H1 (cell line): ENCODE measurements at regions not wholly inside any gene's neighbourhood (a gene's known extent, or its start where the extent isn't known, plus 50 kb on each side); places are given as distances from the start of the nearest gene placed in this dataset.
A peak's percentile ranks its signal among the peaks of the same experiment; 100 is the strongest.

Experiments
- CTCF ChIA-PET: fragments of 300-600 bp; sonication (Branson Sonifier 250); formaldehyde crosslinking; loops from one replicate; lab custom pipeline; 2021; ENCODE audit not compliant: partially characterized antibody; lab: Charles Lee
- POLR2A ChIA-PET: fragments of 300-600 bp; sonication (Branson Sonifier 250); formaldehyde crosslinking; loops from one replicate; lab custom pipeline; 2021; ENCODE audit warnings: inconsistent platforms; ENCODE audit not compliant: partially characterized antibody; lab: Charles Lee
- DNase-seq, 2 experiments: peaks; one replicate each; pipeline versions ENCODE4 v3.0.0 to v3.0.0-alpha.2; 2010 to 2022; ENCODE audit warnings: low spot score in 2 of 2, low read depth in 1 of 2, mixed read lengths in 1 of 2
- FAIRE-seq: peaks from 2 replicates; lab custom pipeline; 2011; peaks lifted over from hg19 to GRCh38; lab: Jason Lieb, UNC
- H2AFZ ChIP-seq: 2 replicates; pipeline ENCODE4 v1.8.1; 2012; ENCODE audit warnings: low read length, inconsistent platforms
- H2AK5ac ChIP-seq: 2 replicates; pipeline ENCODE4 v1.6.1; 2013; ENCODE audit warnings: low read depth, low read length
- H2BK120ac ChIP-seq: replicated peaks from 2 replicates; pipeline ENCODE3; 2013; ENCODE audit warnings: low read depth, low read length, inconsistent platforms
- H2BK12ac ChIP-seq: 2 replicates; pipeline ENCODE4 v1.6.1; 2013; ENCODE audit warnings: low read depth, low read length
- H2BK15ac ChIP-seq: 2 replicates; pipeline ENCODE4 v1.6.1; 2013; ENCODE audit warnings: low read length
- H2BK20ac ChIP-seq: 2 replicates; pipeline ENCODE4 v1.6.1; 2013; ENCODE audit warnings: low read length
- H2BK5ac ChIP-seq: 2 replicates; pipeline ENCODE4 v1.6.1; 2013; ENCODE audit warnings: low read depth, low read length
- H3K14ac ChIP-seq: 2 replicates; pipeline ENCODE4 v1.6.1; 2013; ENCODE audit warnings: inconsistent platforms; ENCODE audit not compliant: insufficient read length
- H3K18ac ChIP-seq: 2 replicates; pipeline ENCODE4 v1.6.1; 2013; ENCODE audit warnings: low read length; ENCODE audit errors: extremely low read depth
- H3K23ac ChIP-seq: 2 replicates; pipeline ENCODE4 v1.6.1; 2013; ENCODE audit warnings: inconsistent platforms; ENCODE audit not compliant: insufficient read length
- H3K23me2 ChIP-seq: 2 replicates; pipeline ENCODE4 v1.6.1; 2013; ENCODE audit warnings: low read depth, low read length
- H3K27ac ChIP-seq: 2 replicates; pipeline ENCODE4 v1.6.1; 2011; ENCODE audit warnings: low read depth, low read length, inconsistent platforms
- H3K27me3 ChIP-seq, 4 experiments: replicated peaks in 1 of 4; 1 replicate in 1 of 4; 2 replicates in 3 of 4; pipeline versions ENCODE4 v1.6.1 to v1.8.1; 2011 to 2013; ENCODE audit warnings: low read length in 3 of 4, mild to moderate bottlenecking in 3 of 4, inconsistent platforms in 2 of 4, mixed read lengths in 2 of 4, moderate library complexity in 1 of 4; ENCODE audit not compliant: control insufficient read depth in 3 of 4, insufficient read depth in 3 of 4; ENCODE audit errors: extremely low read depth in 1 of 4
- H3K36me3 ChIP-seq, 4 experiments: 2 replicates each; pipeline versions ENCODE4 v1.6.1 to v1.8.1; 2011 to 2013; ENCODE audit warnings: mild to moderate bottlenecking in 4 of 4, low read length in 3 of 4, moderate library complexity in 2 of 4, control low read depth in 1 of 4, inconsistent platforms in 1 of 4; ENCODE audit not compliant: insufficient read depth in 4 of 4, control insufficient read depth in 2 of 4
- H3K4ac ChIP-seq: replicated peaks from 2 replicates; pipeline ENCODE3; 2013; ENCODE audit warnings: low read length, low read depth, mixed read lengths, inconsistent platforms; ENCODE audit not compliant: insufficient read length
- H3K4me1 ChIP-seq, 4 experiments: replicated peaks in 1 of 4; 1 replicate in 1 of 4; 2 replicates in 3 of 4; pipeline versions ENCODE4 v1.6.1 to v1.8.1; 2011 to 2013; ENCODE audit warnings: low read length in 3 of 4, inconsistent platforms in 2 of 4, mixed read lengths in 1 of 4; ENCODE audit not compliant: insufficient read depth in 4 of 4, control insufficient read depth in 3 of 4
- H3K4me2 ChIP-seq, 2 experiments: 2 replicates each; pipeline versions ENCODE4 v1.6.1 to v1.8.1; 2011 to 2013; ENCODE audit warnings: low read depth in 2 of 2, low read length in 2 of 2, control low read depth in 1 of 2, inconsistent platforms in 1 of 2, mild to moderate bottlenecking in 1 of 2; ENCODE audit not compliant: insufficient read depth in 1 of 2
- H3K4me3 ChIP-seq, 4 experiments: fragments of 200-600, 300-600 bp in 1 of 4; sonication (generic), shearing (Covaris generic), sonication (Bioruptor Twin) in 1 of 4; 2 replicates each; pipeline versions ENCODE4 v1.5.1 to v1.8.1; 2011 to 2016; ENCODE audit warnings: low read length in 4 of 4, low read depth in 3 of 4, control low read depth in 2 of 4, inconsistent platforms in 2 of 4, mild to moderate bottlenecking in 2 of 4, mixed read lengths in 1 of 4, moderate library complexity in 1 of 4; ENCODE audit not compliant: insufficient read depth in 2 of 4; ENCODE audit errors: extremely low read depth in 1 of 4
- H3K56ac ChIP-seq: replicated peaks from 2 replicates; pipeline ENCODE3; 2013; ENCODE audit warnings: low read depth, mild to moderate bottlenecking, mixed read lengths, low read length, inconsistent platforms; ENCODE audit not compliant: insufficient read length
- H3K79me1 ChIP-seq: 2 replicates; pipeline ENCODE4 v1.6.1; 2013; ENCODE audit warnings: low read depth, low read length, control low read depth
- H3K79me2 ChIP-seq, 2 experiments: 2 replicates each; pipeline versions ENCODE4 v1.6.1 to v1.8.1; 2012 to 2013; ENCODE audit warnings: low read length in 2 of 2, mild to moderate bottlenecking in 2 of 2, inconsistent platforms in 1 of 2; ENCODE audit not compliant: insufficient read depth in 2 of 2, control insufficient read depth in 1 of 2
- H3K9ac ChIP-seq, 4 experiments: replicated peaks in 1 of 4; 1 replicate in 1 of 4; 2 replicates in 3 of 4; pipeline versions ENCODE4 v1.6.1 to v1.8.1; 2011 to 2013; ENCODE audit warnings: low read depth in 3 of 4, low read length in 3 of 4, control low read depth in 2 of 4, mild to moderate bottlenecking in 2 of 4, moderate library complexity in 2 of 4, inconsistent platforms in 1 of 4; ENCODE audit errors: extremely low read depth in 1 of 4
- H3K9me3 ChIP-seq, 2 experiments: 2 replicates each; pipeline versions ENCODE4 v1.6.1 to v1.8.1; 2012 to 2013; ENCODE audit warnings: mild to moderate bottlenecking in 2 of 2, moderate library complexity in 2 of 2, control low read depth in 1 of 2, inconsistent platforms in 1 of 2, low read depth in 1 of 2, low read length in 1 of 2, mixed read lengths in 1 of 2; ENCODE audit not compliant: insufficient read depth in 2 of 2
- H4K20me1 ChIP-seq, 2 experiments: replicated peaks in 1 of 2; 2 replicates each; pipeline versions ENCODE3 to v1.8.1; 2011 to 2013; ENCODE audit warnings: inconsistent platforms in 2 of 2, low read length in 2 of 2, mild to moderate bottlenecking in 1 of 2; ENCODE audit not compliant: insufficient read depth in 2 of 2, control insufficient read depth in 1 of 2
- H4K5ac ChIP-seq: 2 replicates; pipeline ENCODE4 v1.6.1; 2013; ENCODE audit warnings: low read length, low read depth, mixed read lengths, inconsistent platforms; ENCODE audit not compliant: insufficient read length
- H4K8ac ChIP-seq: 2 replicates; pipeline ENCODE4 v1.8.0; 2013; ENCODE audit warnings: mild to moderate bottlenecking, moderate library complexity, low read length, inconsistent platforms; ENCODE audit not compliant: insufficient read depth; ENCODE audit errors: extremely low read depth
- H4K91ac ChIP-seq: replicated peaks from 2 replicates; pipeline ENCODE3; 2013; ENCODE audit warnings: low read length, mixed read lengths, inconsistent platforms; ENCODE audit not compliant: insufficient read length
- CBX8 ChIP-seq: fragments of 300-800, 300-1000 bp; sonication (generic); IDR thresholded peaks from 2 replicates; pipeline ENCODE4 v1.7.1; 2016; ENCODE audit warnings: low read depth, low read length, borderline replicate concordance
- CEBPB ChIP-seq: IDR thresholded peaks from 2 replicates; pipeline ENCODE4 v1.6.1; 2012; ENCODE audit warnings: low read depth, low read length
- EZH2 ChIP-seq: fragments of 200-600 bp; sonication (generic); IDR thresholded peaks from 2 replicates; pipeline ENCODE4 v1.7.1; 2012; ENCODE audit warnings: low read depth, mild to moderate bottlenecking, moderate library complexity, low read length, inconsistent platforms; ENCODE audit not compliant: severe bottlenecking
- FOSL1 ChIP-seq: IDR thresholded peaks from 2 replicates; pipeline ENCODE4 v1.6.1; 2011; ENCODE audit warnings: mild to moderate bottlenecking, low read depth, low read length, moderate library complexity; ENCODE audit not compliant: insufficient read depth
- POLR2A ChIP-seq, 2 experiments: IDR thresholded peaks; 1 replicate in 1 of 2; 2 replicates in 1 of 2; pipeline ENCODE4 v1.6.1; 2011; ENCODE audit warnings: low read depth in 2 of 2, low read length in 2 of 2, mild to moderate bottlenecking in 2 of 2; ENCODE audit errors: control extremely low read depth in 1 of 2
- SP1 ChIP-seq: IDR thresholded peaks from 2 replicates; pipeline ENCODE4 v1.6.1; 2011; ENCODE audit warnings: low read depth, low read length
- TAF1 ChIP-seq: IDR thresholded peaks from 2 replicates; pipeline ENCODE4 v1.6.1; 2011; ENCODE audit warnings: mild to moderate bottlenecking, low read depth, low read length
- TEAD4 ChIP-seq: IDR thresholded peaks from 2 replicates; pipeline ENCODE4 v1.6.1; 2012; ENCODE audit warnings: low read depth, low read length, inconsistent platforms, mixed read lengths
- WGBS, 2 experiments: shearing (Covaris generic) in 1 of 2; methylation state at CpG; one replicate each; pipeline versions ENCODE4 v1.1.6 to v1.1.7; 2013 to 2015; ENCODE audit warnings: low lambda C conversion rate in 2 of 2, mixed read lengths in 2 of 2, inconsistent platforms in 1 of 2, low coverage in 1 of 2, missing lambda C conversion rate in 1 of 2; ENCODE audit not compliant: insufficient replicate concordance in 2 of 2, insufficient coverage in 1 of 2, insufficient read length in 1 of 2; ENCODE audit errors: extremely low coverage in 1 of 2, missing lambda C conversion rate in 1 of 2; 5-methylcytosine and 5-hydroxymethylcytosine counted together
- TF ChIP-seq, protein P1 (sequence below): IDR thresholded peaks from 2 replicates; pipeline ENCODE4 v1.6.1; 2012; ENCODE audit warnings: inconsistent platforms
- TF ChIP-seq, protein P2 (sequence below): IDR thresholded peaks from 2 replicates; pipeline ENCODE4 v1.6.1; 2011; ENCODE audit warnings: low read length, improper control_type of control experiment

DNA sequence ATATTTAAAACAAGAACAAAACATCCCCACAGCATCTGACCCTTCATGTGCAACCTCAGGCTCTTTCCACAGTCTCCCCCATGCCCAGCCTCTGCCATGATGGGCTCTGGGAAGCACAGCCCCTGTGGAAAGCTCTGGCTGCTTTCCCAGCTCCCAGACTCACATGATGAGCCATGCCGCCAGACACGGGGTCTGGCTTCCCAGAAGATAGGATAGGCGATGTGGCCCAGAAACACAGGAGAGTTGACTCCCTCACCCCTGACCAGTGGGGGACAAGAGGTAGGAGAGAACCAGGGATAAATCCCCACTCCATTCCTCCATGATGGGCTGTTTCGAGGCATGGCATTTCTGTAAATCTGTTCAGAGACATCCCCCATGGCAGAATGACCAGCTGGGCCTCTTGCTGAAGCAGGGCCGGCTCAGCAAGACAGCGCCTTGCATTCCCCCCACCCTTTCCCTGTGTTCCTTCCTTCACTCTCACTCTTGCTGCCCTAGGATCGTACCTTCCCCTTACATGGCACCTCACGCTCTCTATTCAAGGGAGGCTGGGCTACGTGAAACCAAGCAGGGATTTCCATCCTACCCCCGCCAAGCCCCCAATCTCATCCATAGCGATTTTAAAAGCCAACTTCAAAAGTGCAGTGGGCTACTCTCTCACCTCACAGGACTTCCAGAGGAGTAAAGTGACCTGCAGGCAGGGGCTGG, 192.4 kb downstream of the ABHD5 start:
- H2AK5ac ChIP-seq, result no peak overlapping the region
- no peak overlapping the region for H3K9ac ChIP-seq
- TF ChIP-seq POLR2A (IDR thresholded peaks at IDR 0.05; ENCODE audit: control extremely low read depth in 1 of 2, low read depth in 2 of 2, low read length in 2 of 2), result no peak
- TF ChIP-seq SP1, result no peak
- TF ChIP-seq TAF1, result no peak
- TF ChIP-seq EZH2, result no peak
- no peak for TF ChIP-seq CBX8
- TF ChIP-seq FOSL1, result no peak
- TF ChIP-seq CEBPB, result no peak
- no peak for TF ChIP-seq TEAD4
- TF ChIP-seq, protein P1, sequence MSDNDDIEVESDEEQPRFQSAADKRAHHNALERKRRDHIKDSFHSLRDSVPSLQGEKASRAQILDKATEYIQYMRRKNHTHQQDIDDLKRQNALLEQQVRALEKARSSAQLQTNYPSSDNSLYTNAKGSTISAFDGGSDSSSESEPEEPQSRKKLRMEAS, result no peak
- TF ChIP-seq, protein P2, sequence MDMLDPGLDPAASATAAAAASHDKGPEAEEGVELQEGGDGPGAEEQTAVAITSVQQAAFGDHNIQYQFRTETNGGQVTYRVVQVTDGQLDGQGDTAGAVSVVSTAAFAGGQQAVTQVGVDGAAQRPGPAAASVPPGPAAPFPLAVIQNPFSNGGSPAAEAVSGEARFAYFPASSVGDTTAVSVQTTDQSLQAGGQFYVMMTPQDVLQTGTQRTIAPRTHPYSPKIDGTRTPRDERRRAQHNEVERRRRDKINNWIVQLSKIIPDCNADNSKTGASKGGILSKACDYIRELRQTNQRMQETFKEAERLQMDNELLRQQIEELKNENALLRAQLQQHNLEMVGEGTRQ, result no peak
- H4K20me1 ChIP-seq, result no peaks in the 10 kb centered on the region
- no peak for DNase-seq
- no peaks in the 10 kb centered on the region for H3K9me3 ChIP-seq
- no peak overlapping the region; the same call in 1 of the 2 replicates for H3K18ac ChIP-seq
- no peak overlapping the region for H3K23ac ChIP-seq
- H3K79me1 ChIP-seq, result no peaks in the 10 kb centered on the region; the same call in 1 of the 2 replicates
- no peaks in the 10 kb centered on the region for H3K36me3 ChIP-seq
- H4K5ac ChIP-seq, result no peak overlapping the region
- 0 out of 2 replicates have a peak overlapping the region, but pooled peaks have one; percentile 43 for H2AFZ ChIP-seq
- H3K56ac ChIP-seq, result no peak overlapping the region
- no peaks in the 10 kb centered on the region for H3K23me2 ChIP-seq
- H2BK120ac ChIP-seq, result no peak overlapping the region
- 88% methylated on average over 11 of the region's 11 CpGs; no CpG with 5 or more reads in 1 of the 2 experiments for WGBS, 2 experiments
- POLR2A ChIA-PET, result no interaction called here
- peaks cover 3 to 8% (median 7%) of the 10 kb centered on the region in 4 experiments for H3K4me1 ChIP-seq
- H3K4me3 ChIP-seq, result no peak overlapping the region
- no peak overlapping the region; the same call in 1 of the 2 replicates for H3K27ac ChIP-seq
- H2BK15ac ChIP-seq, result no peak overlapping the region
- H2BK20ac ChIP-seq, result no peak overlapping the region
- H3K27me3 ChIP-seq, result no peaks in the 10 kb centered on the region; a peak in 1 of 7 replicates
- no peaks in the 10 kb centered on the region for H3K79me2 ChIP-seq
- no peak overlapping the region for H4K8ac ChIP-seq
- H3K4ac ChIP-seq, result no peak overlapping the region
- CTCF ChIA-PET, result interaction anchor here (1.1 to 1.7 kb wide), 4 partner anchors 10 to 206 kb away, joined by 4 to 7 read pairs (median 4); no protein-coding TSS in a partner anchor
- H2BK5ac ChIP-seq, result no peak overlapping the region
- H3K4me2 ChIP-seq, result no peak overlapping the region
- H2BK12ac ChIP-seq, result no peak overlapping the region
- no peak overlapping the region for H4K91ac ChIP-seq
- no peak for FAIRE-seq
- no peak overlapping the region for H3K14ac ChIP-seq
